ENCODE measurements at regions not wholly inside any gene's neighbourhood (a gene's known extent, or its start where the extent isn't known, plus 50 kb on each side); places are given as distances from the start of the nearest gene placed in this dataset.

GRCh38 chr2:21916934-21917522 is 793.3 kb downstream of the TDRD15 start:
- TF ChIP-seq CTCF (IDR thresholded peaks at IDR 0.05 in 4 of 5, conservative IDR thresholded peaks at IDR 0.05 in 1 of 5) (no peak), POLR2A (IDR thresholded peaks at IDR 0.05) (no peak)

All from gastrocnemius medialis (tissue), 4 donors.